ENCODE measurements at regions not wholly inside any gene's neighbourhood (a gene's known extent, or its start where the extent isn't known, plus 50 kb on each side); places are given as distances from the start of the nearest gene placed in this dataset.

GRCh38 chr9:86764221-86764624 is 183.1 kb downstream of the GAS1 start:
- no peak for DNase-seq (ENCODE audit: low spot score)

- peak; percentile 31 for DNase-seq (ENCODE audit: low spot score)
These were observed 183.5 kb downstream of the GAS1 start for GRCh38 chr9:86763791-86764190.

- no peak for DNase-seq (ENCODE audit: low spot score)
These were observed 190.0 kb downstream of the GAS1 start for GRCh38 chr9:86757382-86757720.

GRCh38 chr9:86756576-86757381 is 190.5 kb downstream of the GAS1 start:
- no peak for DNase-seq (ENCODE audit: low spot score)

GRCh38 chr9:86755561-86755941 is 191.8 kb downstream of the GAS1 start:
- no peak for DNase-seq (ENCODE audit: low spot score)

GRCh38 chr9:86754581-86755560 is 192.4 kb downstream of the GAS1 start:
- no peak for DNase-seq (ENCODE audit: low spot score)

- no peak for DNase-seq (ENCODE audit: low spot score)
These were observed 193.5 kb downstream of the GAS1 start for GRCh38 chr9:86753836-86754235.

GRCh38 chr9:86752733-86753132 is 194.6 kb downstream of the GAS1 start:
- no peak for DNase-seq (ENCODE audit: low spot score)

GRCh38 chr9:86751956-86752355 is 195.3 kb downstream of the GAS1 start:
- no peak for DNase-seq (ENCODE audit: low spot score)

- no peak for DNase-seq (ENCODE audit: low spot score)
These were observed 196.1 kb downstream of the GAS1 start for GRCh38 chr9:86751207-86751606.

GRCh38 chr9:86749894-86750255 is 197.4 kb downstream of the GAS1 start:
- DNase-seq (ENCODE audit: low spot score) = peak; percentile 54

GRCh38 chr9:86749161-86749893 is 198.0 kb downstream of the GAS1 start:
- DNase-seq (ENCODE audit: low spot score) = no peak

- DNase-seq (ENCODE audit: low spot score) = no peak
These were observed 199.6 kb downstream of the GAS1 start for GRCh38 chr9:86747711-86748110.

- DNase-seq (ENCODE audit: low spot score) = no peak
These were observed 205.7 kb downstream of the GAS1 start for GRCh38 chr9:86741311-86742208.

- no peak for DNase-seq (ENCODE audit: low spot score)
These were observed 211.4 kb downstream of the GAS1 start for GRCh38 chr9:86735772-86736458.

- DNase-seq (ENCODE audit: low spot score) = no peak
These were observed 212.5 kb downstream of the GAS1 start for GRCh38 chr9:86734771-86735170.

- DNase-seq (ENCODE audit: low spot score) = no peak
These were observed 213.4 kb downstream of the GAS1 start for GRCh38 chr9:86733929-86734328.

GRCh38 chr9:86732514-86733171 is 214.7 kb downstream of the GAS1 start:
- peak; percentile 45 for DNase-seq (ENCODE audit: low spot score)

- no peak for DNase-seq (ENCODE audit: low spot score)
These were observed 215.7 kb downstream of the GAS1 start for GRCh38 chr9:86731511-86732063.
